ENCODE measurements at regions not wholly inside any gene's neighbourhood (a gene's known extent, or its start where the extent isn't known, plus 50 kb on each side); places are given as distances from the start of the nearest gene placed in this dataset.
"Not testable (repeated sequence)": the region's sequence is repeated elsewhere in the genome, so short reads cannot be mapped to it uniquely, and the experiment has no call there.

DNA sequence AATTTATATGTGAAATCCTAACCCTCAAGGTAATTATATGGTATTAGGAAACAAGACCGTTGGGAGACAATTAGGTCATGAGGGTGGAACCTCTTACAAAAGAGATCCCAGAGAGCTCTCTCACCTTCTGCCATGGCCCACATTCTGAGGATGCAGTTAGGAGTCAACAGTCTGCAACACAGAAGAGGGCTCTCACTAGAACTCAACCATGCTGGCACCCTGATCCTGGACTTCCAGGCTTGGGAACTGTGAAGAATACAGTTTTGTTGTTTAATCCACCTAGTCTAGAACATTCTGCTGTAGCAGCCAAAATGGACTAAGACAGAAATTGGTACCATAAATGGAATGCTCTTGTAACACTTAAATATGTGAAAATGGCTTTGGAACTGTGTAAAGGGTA lies 278.8 kb upstream of the GALNTL6 start:
- DNase-seq (ENCODE audit: low spot score) (no peak), FAIRE-seq (no peak)

DNA sequence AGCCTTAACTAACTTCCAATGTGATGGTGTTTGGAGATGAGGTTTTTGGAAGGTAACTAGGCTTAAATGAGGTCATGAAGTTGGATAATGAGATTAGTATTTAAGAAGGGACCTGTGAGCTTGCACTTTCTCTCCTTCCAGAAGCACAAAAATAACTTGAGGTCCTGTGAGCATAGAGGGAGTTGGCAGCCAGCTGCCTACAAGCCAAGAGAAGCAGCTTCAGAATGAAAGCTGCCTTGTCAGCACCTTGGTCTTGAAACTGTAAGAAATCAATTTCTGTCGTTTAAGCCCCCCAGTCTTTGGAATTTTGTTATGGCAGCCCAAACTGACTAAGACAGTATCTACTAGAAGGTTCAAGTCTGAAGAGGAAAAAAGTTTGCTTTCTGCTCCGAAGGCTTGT lies 280.2 kb upstream of the GALNTL6 start:
- FAIRE-seq (no peak), DNase-seq (ENCODE audit: low spot score) (no peak)

DNA sequence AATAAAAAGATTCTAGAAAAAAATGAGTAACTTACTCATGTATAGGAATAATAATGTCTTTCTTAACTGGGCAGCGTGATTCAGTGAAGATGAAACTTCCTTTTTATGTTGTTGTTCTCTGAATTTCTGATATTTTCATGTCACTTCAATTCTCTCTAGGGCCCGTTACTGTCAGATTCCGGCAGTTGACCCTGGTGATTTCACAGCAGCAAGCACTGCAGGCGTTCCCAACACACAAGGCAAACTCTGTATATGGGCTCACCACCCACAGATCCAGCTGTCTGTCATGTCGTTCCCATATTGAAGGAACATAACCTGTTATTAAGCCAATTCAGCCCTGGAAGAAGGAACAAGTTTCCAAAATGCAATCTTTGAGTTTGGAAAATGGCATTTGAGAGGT lies 288.3 kb upstream of the GALNTL6 start:
- no peak for DNase-seq (ENCODE audit: low spot score)

DNA sequence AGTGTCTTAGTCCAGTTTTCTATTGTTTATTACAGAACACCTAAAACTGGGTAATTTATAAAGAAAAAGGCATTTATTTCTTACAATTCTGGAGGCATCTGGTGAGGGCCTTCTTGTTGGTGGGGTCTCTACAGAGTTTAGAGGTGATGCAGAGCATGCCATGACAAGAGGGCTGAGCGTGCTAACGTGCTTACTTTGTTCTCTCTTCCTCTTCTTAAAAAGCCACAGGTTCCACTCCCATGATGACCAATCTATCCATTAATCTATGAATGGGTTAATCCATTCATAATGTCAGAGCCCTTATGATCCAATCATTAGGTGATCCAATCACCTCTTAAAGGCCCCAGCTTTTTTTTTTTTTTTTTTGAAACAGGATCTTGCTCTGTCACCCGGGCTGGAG lies 291.5 kb upstream of the GALNTL6 start:
- FAIRE-seq (no peak), DNase-seq (ENCODE audit: low spot score) (no peak)

More for the DNA sequence above, 288.3 kb upstream of the GALNTL6 start:
- FAIRE-seq, result no peak

DNA sequence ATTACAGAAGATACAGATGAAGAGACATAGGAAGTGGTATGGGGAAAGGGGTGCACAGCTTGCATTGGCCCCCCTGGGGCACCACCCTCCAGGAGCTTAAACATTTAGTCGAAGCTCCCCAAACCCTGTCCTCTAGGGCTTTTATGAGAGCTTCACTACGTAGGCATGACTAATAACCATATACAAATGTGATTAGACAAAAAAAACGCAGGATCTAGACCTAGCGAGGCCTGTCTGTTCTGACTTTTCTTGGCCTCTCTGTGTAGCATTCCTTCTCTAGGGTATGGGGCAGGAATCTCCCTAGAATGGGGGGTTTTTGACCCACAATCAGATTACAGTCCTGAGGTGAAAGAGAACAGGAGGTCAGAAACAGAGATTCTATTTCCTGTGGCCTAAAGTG lies 293.7 kb upstream of the GALNTL6 start:
- no peak for DNase-seq (ENCODE audit: low spot score)
- no peak for FAIRE-seq

DNA sequence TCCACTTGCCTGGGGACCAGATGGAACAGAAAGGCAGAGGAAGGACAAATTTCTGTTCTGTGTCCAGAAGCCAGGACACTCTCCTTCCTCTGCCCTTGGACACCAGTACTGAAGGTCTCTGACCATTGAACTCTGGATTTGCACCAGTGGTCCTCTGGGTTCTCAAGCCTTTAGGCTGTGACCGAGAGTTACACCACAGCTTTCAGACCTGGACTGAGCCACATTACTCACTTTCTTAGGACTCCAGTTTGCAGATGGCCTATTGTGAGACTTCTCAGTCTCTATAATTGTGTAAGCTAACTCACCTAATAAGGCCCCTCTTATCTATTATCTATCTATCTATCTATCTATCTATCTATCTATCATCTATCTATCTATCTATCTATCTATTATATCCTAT lies 295.3 kb upstream of the GALNTL6 start:
- no peak for FAIRE-seq

DNA sequence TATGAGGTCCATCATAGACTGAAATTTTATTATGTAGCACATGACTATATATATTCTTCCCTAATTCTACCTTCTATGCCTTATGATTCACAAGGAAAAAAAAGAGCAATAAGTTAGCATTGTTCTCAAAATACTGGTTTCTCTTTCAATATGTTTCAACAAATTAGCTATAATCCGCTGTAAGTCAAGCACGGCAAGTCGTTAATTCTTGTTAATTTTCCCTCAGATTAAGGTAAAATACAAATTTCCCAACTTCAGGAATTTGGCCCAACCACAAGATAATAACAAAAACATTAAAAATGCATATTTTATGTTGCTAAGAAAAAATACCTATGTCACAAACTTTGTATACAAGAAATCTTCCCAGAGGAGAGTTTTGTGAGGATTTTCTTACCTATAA lies 296.5 kb upstream of the GALNTL6 start:
- DNase-seq (ENCODE audit: low spot score) (no peak), FAIRE-seq (no peak)

More for the DNA sequence above, 295.3 kb upstream of the GALNTL6 start:
- no peak for DNase-seq (ENCODE audit: low spot score)

DNA sequence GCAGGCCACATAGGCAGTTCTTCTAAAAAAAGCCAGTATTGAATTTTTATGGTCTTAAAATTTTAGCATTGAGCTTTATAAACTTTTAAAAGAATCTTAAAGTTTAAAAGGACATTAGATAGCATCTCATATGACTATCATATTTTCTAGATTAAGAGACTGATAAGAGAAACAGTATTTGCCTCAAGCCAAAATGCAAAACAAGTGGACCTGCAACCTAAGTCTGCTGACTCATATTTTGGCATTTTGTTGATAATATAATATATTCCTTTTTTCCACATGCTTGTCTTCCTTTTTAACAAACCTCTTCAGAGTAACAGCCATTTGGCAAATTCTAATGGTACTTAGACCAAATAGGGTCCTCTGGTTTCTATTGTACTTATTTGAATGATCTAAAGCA lies 328.5 kb upstream of the GALNTL6 start:
- DNase-seq (ENCODE audit: low spot score) (no peak), FAIRE-seq (no peak)

DNA sequence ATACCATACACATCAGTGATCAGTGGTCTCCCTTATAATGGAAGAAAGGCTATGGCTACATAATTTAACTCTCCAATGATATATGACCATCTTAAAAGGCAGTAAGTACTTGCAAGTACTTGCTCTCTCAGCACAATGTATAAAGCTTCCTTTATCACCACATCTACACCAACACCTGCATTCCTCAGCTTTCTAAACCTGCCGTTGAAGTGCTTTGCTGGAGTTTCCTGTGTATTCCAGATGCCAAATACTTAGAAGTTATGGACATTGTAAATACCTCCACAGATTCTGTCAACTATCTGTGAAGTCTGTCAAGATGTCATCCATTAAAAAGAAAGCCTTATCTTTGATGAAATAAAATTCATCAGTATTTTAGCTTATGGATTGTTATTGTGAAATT lies 335.0 kb upstream of the GALNTL6 start:
- peak; percentile 1 for DNase-seq (ENCODE audit: low spot score)
- no peak for FAIRE-seq

DNA sequence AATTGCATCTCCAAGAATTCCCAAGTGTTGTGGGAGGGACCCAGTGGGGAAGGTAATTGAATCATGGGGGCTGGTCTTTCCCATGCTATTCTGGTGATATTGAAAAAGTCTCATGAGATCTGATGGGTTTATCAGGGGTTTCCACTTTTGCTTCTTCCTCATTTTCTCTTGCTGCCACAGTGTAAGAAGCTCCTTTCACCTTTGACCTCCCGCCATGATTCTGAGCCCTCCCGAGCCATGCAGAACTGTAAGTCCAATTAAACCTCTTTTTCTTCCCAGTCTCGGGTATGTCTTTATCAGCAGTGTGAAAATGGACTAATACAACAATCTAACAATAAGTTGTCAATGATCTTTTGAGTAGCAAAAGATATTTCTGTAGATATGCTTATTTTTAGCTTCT lies 338.1 kb upstream of the GALNTL6 start:
- not testable (repeated sequence) for DNase-seq (ENCODE audit: low spot score); FAIRE-seq

DNA sequence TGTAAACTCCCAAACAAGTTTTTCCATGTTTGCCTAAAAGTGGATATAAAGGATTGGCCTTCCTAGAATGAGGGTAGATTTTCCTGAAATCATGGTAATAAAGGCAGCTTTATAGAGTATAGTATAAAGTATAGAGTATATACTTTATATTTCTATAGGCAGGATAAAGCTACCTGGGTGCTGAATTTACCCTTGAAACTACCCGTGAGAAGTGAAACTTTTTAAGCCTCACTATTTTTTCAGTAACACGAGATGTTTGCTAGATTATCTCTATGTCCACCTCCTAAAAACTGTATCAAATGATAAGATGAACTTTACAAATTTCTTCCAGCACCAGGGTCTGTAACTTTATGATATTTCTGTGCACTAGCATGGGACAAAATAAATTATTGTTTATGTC lies 340.0 kb upstream of the GALNTL6 start:
- DNase-seq (ENCODE audit: low spot score), result no peak
- FAIRE-seq, result no peak

DNA sequence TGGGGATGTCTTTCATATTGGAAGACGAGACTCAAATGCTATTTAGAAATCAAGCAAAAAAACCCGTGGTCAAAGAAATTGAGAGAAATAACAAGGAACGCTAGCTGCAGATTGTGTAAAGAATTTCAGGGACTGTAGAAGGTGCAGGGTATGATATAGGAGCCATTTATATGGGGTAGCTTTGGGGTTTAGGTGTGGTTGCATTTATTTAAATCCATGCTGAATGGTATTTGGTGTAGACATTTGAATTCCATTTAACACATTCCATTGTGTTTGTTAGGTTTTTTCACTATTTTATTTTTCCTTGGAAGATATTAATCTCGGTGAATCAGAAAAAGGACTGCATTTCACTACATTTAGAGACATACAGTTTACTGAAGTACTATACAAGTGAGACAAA lies 341.0 kb upstream of the GALNTL6 start:
- DNase-seq (ENCODE audit: low spot score), result peak; percentile 0
- FAIRE-seq, result no peak

DNA sequence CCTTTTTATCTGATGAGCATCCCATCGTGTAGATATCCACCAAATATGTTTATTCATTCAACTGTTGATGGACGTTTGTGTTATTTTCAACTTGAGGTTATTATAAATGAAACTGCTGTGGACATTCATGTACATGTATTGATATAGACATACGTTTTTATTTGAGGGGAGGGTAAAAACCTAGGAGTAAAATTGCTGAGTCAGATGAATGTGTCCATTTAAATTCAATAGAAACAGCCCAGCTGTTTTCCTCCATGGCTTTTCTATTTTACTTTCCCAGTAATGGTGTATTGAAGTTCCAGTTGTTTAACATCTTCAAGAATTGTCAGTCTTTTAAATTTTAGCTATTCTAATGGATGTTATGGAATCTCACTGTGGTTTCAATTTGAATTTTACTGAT lies 348.7 kb upstream of the GALNTL6 start:
- FAIRE-seq (no peak), DNase-seq (ENCODE audit: low spot score) (no peak)

DNA sequence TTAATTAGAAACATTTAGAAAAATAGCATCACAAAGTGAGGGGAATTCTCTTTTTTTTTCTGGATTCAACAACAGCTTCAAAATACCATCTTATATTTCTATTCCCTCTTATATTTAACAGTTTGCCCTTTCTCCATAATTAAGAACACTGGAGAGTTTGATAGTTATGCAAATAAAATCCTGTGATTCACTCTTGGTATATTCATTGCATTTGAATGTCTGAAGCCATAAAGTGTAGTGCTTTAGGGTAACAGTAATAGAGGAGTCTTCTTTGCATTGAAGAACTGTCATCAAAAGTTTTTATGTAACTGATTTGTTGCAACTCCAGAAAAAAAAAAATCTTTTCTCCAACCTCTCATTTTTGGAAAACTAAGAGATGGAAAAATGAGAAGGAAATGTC lies 352.0 kb upstream of the GALNTL6 start:
- FAIRE-seq, result no peak

DNA sequence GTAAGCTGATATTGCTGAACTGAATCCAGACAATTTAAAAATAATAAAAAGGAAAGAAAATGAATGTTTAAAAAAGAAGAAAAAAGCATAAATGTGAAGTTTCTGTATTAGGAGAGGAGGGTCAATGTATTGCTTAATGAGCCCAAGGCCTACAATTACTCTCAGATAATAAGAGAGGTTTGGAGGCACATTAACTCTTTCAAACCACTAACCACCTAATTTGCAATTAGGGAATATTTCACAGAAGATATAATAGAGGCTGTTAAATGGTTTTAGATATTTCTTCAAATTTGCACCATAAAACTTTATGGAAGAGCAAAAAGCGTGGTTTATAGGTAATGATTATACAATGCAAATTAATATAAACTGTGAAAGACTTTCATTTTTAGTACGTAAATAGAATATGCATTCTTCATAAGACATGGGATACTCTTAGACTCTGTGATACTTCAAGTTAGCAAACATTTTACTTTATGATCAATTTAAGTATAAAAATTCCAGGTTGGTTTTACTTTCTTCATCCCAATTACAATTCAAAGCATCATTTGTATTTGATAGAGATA lies 364.2 kb upstream of the GALNTL6 start:
- FAIRE-seq (no peak), DNase-seq (ENCODE audit: low spot score) (no peak)

More for the DNA sequence above, 352.0 kb upstream of the GALNTL6 start:
- no peak for DNase-seq (ENCODE audit: low spot score)

DNA sequence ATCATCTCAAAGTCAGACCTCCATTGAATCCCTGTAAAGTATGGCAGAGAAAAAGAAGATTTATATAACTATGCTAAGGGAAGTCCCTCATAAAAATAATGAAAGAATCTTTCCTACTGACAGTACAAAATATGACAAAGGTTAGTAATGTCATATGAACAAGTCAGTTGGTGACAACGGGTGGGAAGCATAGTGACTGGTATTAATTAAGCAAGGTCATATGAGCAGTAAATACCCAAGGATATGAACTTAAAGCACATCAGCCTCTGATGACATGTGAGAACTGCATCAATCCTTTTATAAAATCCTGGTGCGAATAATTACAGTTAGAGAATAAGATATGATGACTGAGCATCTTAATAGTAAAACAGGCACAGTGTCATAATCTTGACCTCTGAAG lies 364.8 kb upstream of the GALNTL6 start:
- DNase-seq (ENCODE audit: low spot score), result no peak
- FAIRE-seq, result no peak

DNA sequence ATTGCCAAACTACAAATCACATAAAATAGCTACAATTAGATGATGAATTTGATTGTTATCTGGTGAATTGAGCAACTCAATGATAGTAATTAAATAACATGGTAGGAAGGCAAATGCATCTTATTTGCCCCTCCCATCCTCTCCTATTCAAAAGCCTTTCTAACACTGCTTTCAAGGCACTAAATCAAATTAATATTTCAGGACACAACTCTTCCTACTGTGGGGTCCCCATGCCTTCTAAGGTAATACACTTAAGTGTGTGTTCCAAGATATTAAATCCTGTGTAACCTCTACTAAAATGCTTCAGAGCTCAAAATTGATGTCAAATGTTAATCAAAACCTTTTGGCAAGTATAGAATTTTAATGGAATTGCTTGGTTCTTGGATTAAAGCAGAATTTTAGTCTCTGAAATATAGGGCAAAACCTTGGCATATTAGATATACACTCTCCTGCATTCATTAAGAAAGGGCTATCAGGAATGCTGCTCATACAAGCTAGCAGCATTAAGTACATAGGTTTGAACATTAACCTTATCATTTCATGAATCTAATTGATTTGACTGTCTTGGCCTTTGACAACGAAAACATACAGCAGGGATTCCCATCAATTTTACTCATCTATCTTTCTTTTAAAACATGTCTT lies 371.8 kb upstream of the GALNTL6 start:
- FAIRE-seq (no peak), DNase-seq (ENCODE audit: low spot score) (peak; percentile 0)

DNA sequence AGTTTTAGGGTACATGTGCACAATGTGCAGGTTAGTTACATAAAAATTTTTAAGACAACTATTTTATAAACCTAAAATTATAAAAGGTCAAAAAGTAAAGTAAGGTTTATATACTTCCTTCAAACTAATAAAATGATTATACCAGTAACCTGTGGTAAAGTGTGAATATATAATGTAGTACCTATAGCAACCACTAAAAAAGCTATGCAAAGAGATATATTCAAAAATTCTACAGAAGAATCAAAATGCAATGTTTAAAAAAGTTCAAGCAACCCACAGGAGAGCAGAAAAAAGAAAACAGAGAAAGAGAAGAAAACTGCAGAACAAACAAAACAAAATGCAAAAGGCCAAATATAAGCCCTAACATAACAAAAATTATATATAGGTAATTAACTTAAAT lies 379.5 kb upstream of the GALNTL6 start:
- FAIRE-seq (no peak), DNase-seq (ENCODE audit: low spot score) (no peak)

DNA sequence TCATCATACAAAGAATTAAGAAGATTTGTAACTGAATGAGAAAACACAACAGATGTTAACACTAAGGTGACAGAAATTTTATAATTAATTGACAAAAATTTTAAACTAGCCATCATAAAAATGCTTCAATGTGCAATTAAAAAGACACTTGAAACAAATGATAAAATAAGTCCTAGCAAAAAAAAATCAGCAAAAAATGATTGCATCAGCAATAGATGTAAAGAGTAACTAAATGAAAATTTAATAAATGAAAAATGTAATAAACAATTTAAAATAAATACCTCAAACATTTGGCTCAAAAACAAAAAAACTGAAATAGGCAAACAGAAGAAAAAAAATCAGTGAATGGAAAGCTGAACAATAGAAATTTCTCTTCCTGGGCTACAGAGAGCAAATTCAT lies 380.7 kb upstream of the GALNTL6 start:
- FAIRE-seq, result no peak

DNA sequence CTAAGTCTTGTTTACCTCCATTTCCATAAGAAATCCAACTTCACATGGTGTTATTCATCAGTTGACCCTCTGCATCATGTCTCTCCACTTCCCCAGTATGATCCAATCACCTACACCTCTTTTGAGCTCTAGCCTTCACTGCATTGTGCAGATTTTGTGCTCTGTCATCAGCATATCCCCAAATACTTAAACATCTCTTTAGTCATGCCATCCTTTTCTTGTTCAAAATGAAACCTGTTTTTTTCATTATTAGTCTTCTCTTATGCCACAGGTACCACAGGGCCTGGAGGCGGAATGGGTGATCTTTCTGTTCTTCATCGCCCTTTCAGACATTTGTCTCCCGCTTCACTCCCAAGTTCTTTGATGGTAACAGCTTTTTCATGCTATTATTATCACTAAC lies 382.7 kb upstream of the GALNTL6 start:
- no peak for DNase-seq (ENCODE audit: low spot score)
- FAIRE-seq, result no peak

More for the DNA sequence above, 380.7 kb upstream of the GALNTL6 start:
- DNase-seq (ENCODE audit: low spot score), result no peak

DNA sequence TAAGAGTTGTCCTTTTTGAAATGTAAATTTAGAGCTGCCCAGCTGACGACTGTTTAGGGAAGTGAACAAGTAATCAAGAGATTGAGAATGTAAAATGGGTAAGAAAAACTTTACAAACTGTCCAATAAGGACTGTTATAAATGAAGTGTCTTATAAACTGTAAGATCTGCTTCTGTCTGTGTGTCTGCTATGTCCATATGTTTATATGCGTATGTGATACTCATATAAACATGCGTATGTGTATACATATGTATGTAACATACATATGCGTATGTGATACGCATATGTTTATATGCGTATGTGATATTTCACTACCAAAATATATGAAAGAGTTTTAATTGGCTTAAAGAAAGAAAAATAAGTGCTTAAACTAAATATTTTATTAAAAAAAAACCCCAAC lies 416.0 kb upstream of the GALNTL6 start:
- no peak for DNase-seq (ENCODE audit: low spot score)
- no peak for FAIRE-seq

DNA sequence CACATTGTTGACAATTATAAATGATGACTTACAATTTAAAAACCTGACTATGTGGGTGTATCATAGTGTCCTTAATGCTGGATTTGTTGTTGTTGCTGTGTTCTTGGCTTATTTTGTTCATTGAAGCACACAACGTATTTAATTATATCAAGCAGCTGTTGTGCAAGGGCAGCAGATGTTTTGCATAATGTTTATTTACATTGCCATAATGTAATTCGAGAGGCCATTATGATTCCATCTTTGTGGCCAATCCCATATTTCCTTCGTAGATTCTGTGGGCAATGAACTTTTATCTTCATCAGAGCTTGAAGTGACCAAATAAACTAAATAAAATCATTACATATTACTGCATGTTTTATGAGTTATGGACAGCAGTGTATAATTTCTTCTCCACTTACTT lies 422.6 kb upstream of the GALNTL6 start:
- DNase-seq (ENCODE audit: low spot score), result no peak
- FAIRE-seq, result no peak

DNA sequence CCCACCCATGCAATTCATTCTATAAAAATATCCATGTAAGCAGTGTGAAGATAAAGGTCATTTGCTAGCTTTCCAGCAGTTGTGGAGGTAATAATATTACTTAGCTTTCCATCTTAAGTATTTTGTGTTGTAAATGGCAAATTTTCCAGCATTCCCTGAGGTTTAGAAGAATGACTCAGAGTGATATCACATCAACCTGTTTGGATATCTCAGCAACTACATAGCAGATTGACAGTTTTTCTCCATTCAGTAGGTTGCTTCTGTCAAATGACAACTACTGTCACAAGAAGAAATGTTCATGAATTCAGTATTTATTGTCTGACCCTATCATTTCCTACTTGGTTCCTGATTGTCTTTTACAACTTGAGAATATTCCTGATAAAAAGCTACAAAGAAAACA lies 434.9 kb upstream of the GALNTL6 start:
- FAIRE-seq (no peak), DNase-seq (ENCODE audit: low spot score) (no peak)

DNA sequence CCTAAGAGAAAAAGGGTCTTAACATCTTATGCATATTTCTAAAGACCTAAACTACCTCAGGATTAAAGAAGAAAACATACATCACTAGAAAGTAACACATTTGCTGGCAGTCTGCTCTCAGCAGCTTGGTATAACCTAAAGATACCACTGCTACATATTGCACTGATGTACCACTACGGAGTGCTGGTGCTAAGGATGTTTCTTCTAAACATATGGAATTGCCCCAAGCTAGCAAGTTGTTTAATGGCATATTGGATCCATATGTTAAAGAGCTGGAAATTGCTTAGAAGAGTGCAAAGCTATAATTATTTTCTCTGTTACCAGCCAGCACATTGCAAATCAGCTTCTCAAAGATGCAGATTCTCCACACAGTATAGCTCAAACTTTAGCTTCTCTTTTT lies 436.5 kb upstream of the GALNTL6 start:
- DNase-seq (ENCODE audit: low spot score), result no peak
- no peak for FAIRE-seq

Measured in RCC 7860 (cell line).